ENCODE measurements at regions not wholly inside any gene's neighbourhood (a gene's known extent, or its start where the extent isn't known, plus 50 kb on each side); places are given as distances from the start of the nearest gene placed in this dataset.

GRCh38 chr12:42976620-42977019, 387.1 kb upstream of the PRICKLE1 start:
- Histone ChIP-seq H3K79me2 (no peaks in the 10 kb centered on the region), H3K4me2 (no peak overlapping the region), H3K4me3 (no peak overlapping the region), H3K27ac (no peak overlapping the region), H3K27me3 (no peaks in the 10 kb centered on the region), H3K9me3 (ENCODE audit: low read depth) (no peaks in the 10 kb centered on the region), H3K36me3 (replicated peaks; ENCODE audit: insufficient read depth, low read depth) (no peaks in the 10 kb centered on the region), H3K9me2 (replicated peaks; ENCODE audit: insufficient read depth) (no peaks in the 10 kb centered on the region), H4K20me1 (ENCODE audit: insufficient read depth, poor library complexity, severe bottlenecking) (no peaks in the 10 kb centered on the region), H3K4me1 (ENCODE audit: insufficient read depth) (no peaks in the 10 kb centered on the region), H2AFZ (no peak overlapping the region)
- DNase-seq (ENCODE audit: low spot score): no peak
- no peak for TF ChIP-seq EZH2phosphoT487 (IDR thresholded peaks at IDR 0.05; ENCODE audit: low read depth, severe bottlenecking, unreplicated experiment)
- TF ChIP-seq CTCF (IDR thresholded peaks at IDR 0.05; ENCODE audit: poor library complexity): no peak
- no peak for TF ChIP-seq EZH2 (IDR thresholded peaks at IDR 0.05; ENCODE audit: borderline replicate concordance)

- H4K20me1 ChIP-seq (ENCODE audit: insufficient read depth, poor library complexity, severe bottlenecking): no peaks in the 10 kb centered on the region
- H3K9me3 ChIP-seq (ENCODE audit: low read depth): no peaks in the 10 kb centered on the region
- H3K79me2 ChIP-seq: no peaks in the 10 kb centered on the region
- DNase-seq (ENCODE audit: low spot score): no peak
- H3K27me3 ChIP-seq: no peaks in the 10 kb centered on the region
- TF ChIP-seq EZH2phosphoT487 (IDR thresholded peaks at IDR 0.05; ENCODE audit: low read depth, severe bottlenecking, unreplicated experiment): no peak
- no peak for TF ChIP-seq EZH2 (IDR thresholded peaks at IDR 0.05; ENCODE audit: borderline replicate concordance)
- no peak for TF ChIP-seq CTCF (IDR thresholded peaks at IDR 0.05; ENCODE audit: poor library complexity)
- no peak overlapping the region for H3K4me3 ChIP-seq
- H3K36me3 ChIP-seq (replicated peaks; ENCODE audit: insufficient read depth, low read depth): no peaks in the 10 kb centered on the region
- 100% methylated on average over 3 of the region's 3 CpGs for WGBS (ENCODE audit: low lambda C conversion rate, missing lambda C conversion rate)
- no peak overlapping the region for H3K4me2 ChIP-seq
- no peak overlapping the region for H2AFZ ChIP-seq
- H3K9me2 ChIP-seq (replicated peaks; ENCODE audit: insufficient read depth): no peaks in the 10 kb centered on the region
- no peaks in the 10 kb centered on the region for H3K4me1 ChIP-seq (ENCODE audit: insufficient read depth)
- H3K27ac ChIP-seq: no peak overlapping the region
Observed at GRCh38 chr12:42976122-42976521, 386.6 kb upstream of the PRICKLE1 start.

GRCh38 chr12:42969355-42969754, 379.8 kb upstream of the PRICKLE1 start:
- H4K20me1 ChIP-seq (ENCODE audit: insufficient read depth, poor library complexity, severe bottlenecking): no peaks in the 10 kb centered on the region
- no peaks in the 10 kb centered on the region for H3K36me3 ChIP-seq (replicated peaks; ENCODE audit: insufficient read depth, low read depth)
- H3K27me3 ChIP-seq: no peaks in the 10 kb centered on the region
- no peak for TF ChIP-seq EZH2 (IDR thresholded peaks at IDR 0.05; ENCODE audit: borderline replicate concordance)
- no peak for TF ChIP-seq CTCF (IDR thresholded peaks at IDR 0.05; ENCODE audit: poor library complexity)
- TF ChIP-seq EZH2phosphoT487 (IDR thresholded peaks at IDR 0.05; ENCODE audit: low read depth, severe bottlenecking, unreplicated experiment): no peak
- H3K4me3 ChIP-seq: no peak overlapping the region
- 76% methylated on average over 5 of the region's 5 CpGs for WGBS (ENCODE audit: low lambda C conversion rate, missing lambda C conversion rate)
- no peak overlapping the region for H3K4me2 ChIP-seq
- H3K27ac ChIP-seq: no peak overlapping the region
- no peaks in the 10 kb centered on the region for H3K9me3 ChIP-seq (ENCODE audit: low read depth)
- H3K79me2 ChIP-seq: no peaks in the 10 kb centered on the region
- no peaks in the 10 kb centered on the region for H3K9me2 ChIP-seq (replicated peaks; ENCODE audit: insufficient read depth)
- H3K4me1 ChIP-seq (ENCODE audit: insufficient read depth): no peaks in the 10 kb centered on the region
- no peak overlapping the region for H2AFZ ChIP-seq
- DNase-seq (ENCODE audit: low spot score): no peak

- H3K4me2 ChIP-seq: no peak overlapping the region
- no peak for DNase-seq (ENCODE audit: low spot score)
- H3K4me3 ChIP-seq: no peak overlapping the region
- H3K9me2 ChIP-seq (replicated peaks; ENCODE audit: insufficient read depth): no peaks in the 10 kb centered on the region
- H3K9me3 ChIP-seq (ENCODE audit: low read depth): no peaks in the 10 kb centered on the region
- no peaks in the 10 kb centered on the region for H3K36me3 ChIP-seq (replicated peaks; ENCODE audit: insufficient read depth, low read depth)
- H2AFZ ChIP-seq: no peak overlapping the region
- 64% methylated on average over 1 of the region's 1 CpG for WGBS (ENCODE audit: low lambda C conversion rate, missing lambda C conversion rate)
- no peaks in the 10 kb centered on the region for H3K4me1 ChIP-seq (ENCODE audit: insufficient read depth)
- no peaks in the 10 kb centered on the region for H3K79me2 ChIP-seq
- TF ChIP-seq EZH2 (IDR thresholded peaks at IDR 0.05; ENCODE audit: borderline replicate concordance) (no peak), CTCF (IDR thresholded peaks at IDR 0.05; ENCODE audit: poor library complexity) (no peak), EZH2phosphoT487 (IDR thresholded peaks at IDR 0.05; ENCODE audit: low read depth, severe bottlenecking, unreplicated experiment) (no peak)
- H3K27ac ChIP-seq: no peak overlapping the region
- no peaks in the 10 kb centered on the region for H4K20me1 ChIP-seq (ENCODE audit: insufficient read depth, poor library complexity, severe bottlenecking)
- H3K27me3 ChIP-seq: no peaks in the 10 kb centered on the region
Observed at GRCh38 chr12:42968426-42968825, 378.9 kb upstream of the PRICKLE1 start.
